HEK293 (cell line): ENCODE measurements at regions not wholly inside any gene's neighbourhood (a gene's known extent, or its start where the extent isn't known, plus 50 kb on each side); places are given as distances from the start of the nearest gene placed in this dataset.

Experiments
- HOXC10 ChIP-seq: sonication (generic); formaldehyde crosslinking; IDR thresholded peaks from 2 replicates; pipeline ENCODE4 v1.8.1; 2023; ENCODE audit warnings: mild to moderate bottlenecking, missing genetic modification reagents
- KLF1 ChIP-seq: fragments of 450-650 bp; formaldehyde crosslinking; IDR thresholded peaks from 2 replicates; pipeline ENCODE4 v1.5.1; 2016; ENCODE audit warnings: missing biosample characterization, missing genetic modification characterization
- KLF10 ChIP-seq: fragments of 450-650 bp; IDR thresholded peaks from 2 replicates; pipeline ENCODE4 v1.5.1; 2018; ENCODE audit warnings: missing biosample characterization, mild to moderate bottlenecking, missing genetic modification characterization
- KLF16 ChIP-seq: fragments of 450-650 bp; formaldehyde crosslinking; IDR thresholded peaks from 2 replicates; pipeline ENCODE4 v1.5.1; 2017; ENCODE audit warnings: missing biosample characterization, missing genetic modification characterization
- MEIS1 ChIP-seq: sonication (generic); formaldehyde crosslinking; IDR thresholded peaks from 2 replicates; pipeline ENCODE4 v1.8.1; 2022; ENCODE audit warnings: missing genetic modification reagents, mild to moderate bottlenecking, borderline replicate concordance
- YY2 ChIP-seq: fragments of 450-650 bp; formaldehyde crosslinking; IDR thresholded peaks from 2 replicates; pipeline ENCODE4 v1.5.1; 2016; ENCODE audit warnings: missing biosample characterization, missing genetic modification characterization
- ZBTB1 ChIP-seq: fragments of 450-650 bp; formaldehyde crosslinking; IDR thresholded peaks from 2 replicates; pipeline ENCODE4 v1.5.1; 2016; ENCODE audit warnings: missing biosample characterization, missing genetic modification characterization
- ZFP37 ChIP-seq: fragments of 450-650 bp; formaldehyde crosslinking; IDR thresholded peaks from 2 replicates; pipeline ENCODE4 v1.5.1; 2016; ENCODE audit warnings: missing biosample characterization, missing genetic modification characterization
- ZNF10 ChIP-seq: fragments of 450-650 bp; formaldehyde crosslinking; IDR thresholded peaks from 2 replicates; pipeline ENCODE4 v1.5.1; 2017; ENCODE audit warnings: missing biosample characterization, missing genetic modification characterization
- ZNF114 ChIP-seq: fragments of 450-650 bp; formaldehyde crosslinking; IDR thresholded peaks from 2 replicates; pipeline ENCODE4 v1.5.0; 2017; ENCODE audit warnings: missing biosample characterization, missing genetic modification characterization
- ZNF132 ChIP-seq: fragments of 450-650 bp; formaldehyde crosslinking; IDR thresholded peaks from 2 replicates; pipeline ENCODE4 v1.5.1; 2017; ENCODE audit warnings: missing biosample characterization, missing genetic modification characterization, borderline replicate concordance
- ZNF133 ChIP-seq: fragments of 450-650 bp; formaldehyde crosslinking; IDR thresholded peaks from 2 replicates; pipeline ENCODE4 v1.5.1; 2016; ENCODE audit warnings: missing biosample characterization, missing genetic modification characterization
- ZNF155 ChIP-seq: fragments of 450-650 bp; formaldehyde crosslinking; IDR thresholded peaks from 2 replicates; pipeline ENCODE4 v1.5.1; 2016; ENCODE audit warnings: missing biosample characterization, missing genetic modification characterization
- ZNF221 ChIP-seq: fragments of 450-650 bp; formaldehyde crosslinking; IDR thresholded peaks from 2 replicates; pipeline ENCODE4 v1.5.1; 2017; ENCODE audit warnings: missing biosample characterization, missing genetic modification characterization, borderline replicate concordance
- ZNF248 ChIP-seq: fragments of 450-650 bp; formaldehyde crosslinking; IDR thresholded peaks from 2 replicates; pipeline ENCODE4 v1.5.1; 2017; ENCODE audit warnings: missing biosample characterization, missing genetic modification characterization
- ZNF302 ChIP-seq: fragments of 450-650 bp; formaldehyde crosslinking; IDR thresholded peaks from 2 replicates; pipeline ENCODE4 v1.5.1; 2016; ENCODE audit warnings: missing biosample characterization, missing genetic modification characterization, low read depth
- ZNF350 ChIP-seq: fragments of 450-650 bp; formaldehyde crosslinking; IDR thresholded peaks from 2 replicates; pipeline ENCODE4 v1.5.0; 2017; ENCODE audit warnings: missing biosample characterization, mild to moderate bottlenecking, missing genetic modification characterization
- ZNF366 ChIP-seq: fragments of 450-650 bp; formaldehyde crosslinking; conservative IDR thresholded peaks from 2 replicates; pipeline ENCODE4 v1.5.1; 2016; ENCODE audit warnings: missing biosample characterization, missing genetic modification characterization
- ZNF391 ChIP-seq: fragments of 450-650 bp; formaldehyde crosslinking; IDR thresholded peaks from 2 replicates; pipeline ENCODE4 v1.5.1; 2016; ENCODE audit warnings: low read depth, missing biosample characterization, missing genetic modification characterization, borderline replicate concordance
- ZNF433 ChIP-seq: fragments of 450-650 bp; formaldehyde crosslinking; IDR thresholded peaks from 2 replicates; pipeline ENCODE4 v1.5.1; 2016; ENCODE audit warnings: missing biosample characterization, missing genetic modification characterization, low read depth
- ZNF473 ChIP-seq: fragments of 450-650 bp; formaldehyde crosslinking; IDR thresholded peaks from 2 replicates; pipeline ENCODE4 v1.5.1; 2017; ENCODE audit warnings: missing biosample characterization, missing genetic modification characterization
- ZNF48 ChIP-seq: fragments of 450-650 bp; formaldehyde crosslinking; IDR thresholded peaks from 2 replicates; pipeline ENCODE4 v1.5.1; 2016; ENCODE audit warnings: missing biosample characterization, missing genetic modification characterization
- ZNF544 ChIP-seq: fragments of 450-650 bp; formaldehyde crosslinking; IDR thresholded peaks from 2 replicates; pipeline ENCODE4 v1.5.0; 2017; ENCODE audit warnings: missing biosample characterization, missing genetic modification characterization
- ZNF555 ChIP-seq: fragments of 450-650 bp; formaldehyde crosslinking; conservative IDR thresholded peaks from 2 replicates; pipeline ENCODE4 v1.5.1; 2017; ENCODE audit warnings: missing biosample characterization, mild to moderate bottlenecking, missing genetic modification characterization, inconsistent platforms
- ZNF560 ChIP-seq: fragments of 450-650 bp; formaldehyde crosslinking; IDR thresholded peaks from 2 replicates; pipeline ENCODE4 v1.5.1; 2017; ENCODE audit warnings: missing biosample characterization, missing genetic modification characterization, borderline replicate concordance
- ZNF626 ChIP-seq: fragments of 450-650 bp; sonication (Bioruptor Pico); formaldehyde crosslinking; IDR thresholded peaks from 2 replicates; pipeline ENCODE4 v1.5.1; 2018; ENCODE audit warnings: missing biosample characterization, missing genetic modification characterization, inconsistent platforms
- ZNF707 ChIP-seq: fragments of 450-650 bp; formaldehyde crosslinking; IDR thresholded peaks from 2 replicates; pipeline ENCODE4 v1.5.1; 2016; ENCODE audit warnings: missing biosample characterization, missing genetic modification characterization
- ZNF785 ChIP-seq: fragments of 450-650 bp; formaldehyde crosslinking; IDR thresholded peaks from 2 replicates; pipeline ENCODE4 v1.5.1; 2016; ENCODE audit warnings: missing biosample characterization, missing genetic modification characterization
- ZXDB ChIP-seq: fragments of 450-650 bp; formaldehyde crosslinking; IDR thresholded peaks from 2 replicates; pipeline ENCODE4 v1.5.1; 2016; ENCODE audit warnings: missing biosample characterization, missing genetic modification characterization
- TF ChIP-seq, protein P1 (sequence below): fragments of 450-650 bp; formaldehyde crosslinking; IDR thresholded peaks from 2 replicates; pipeline ENCODE4 v1.5.1; 2017; ENCODE audit warnings: missing biosample characterization, mild to moderate bottlenecking, missing genetic modification characterization, moderate library complexity
- TF ChIP-seq, protein P2 (sequence below): fragments of 450-650 bp; IDR thresholded peaks from 2 replicates; pipeline ENCODE4 v1.5.1; 2018; ENCODE audit warnings: missing biosample characterization, missing genetic modification characterization
- TF ChIP-seq, protein P3 (sequence below): fragments of 450-650 bp; formaldehyde crosslinking; IDR thresholded peaks from 2 replicates; pipeline ENCODE4 v1.5.1; 2016; ENCODE audit warnings: missing biosample characterization, missing genetic modification characterization
- TF ChIP-seq, protein P4 (sequence below): sonication (generic); formaldehyde crosslinking; IDR thresholded peaks from 2 replicates; pipeline ENCODE4 v1.8.1; 2022; ENCODE audit warnings: mild to moderate bottlenecking, moderate library complexity, missing genetic modification reagents
- TF ChIP-seq, protein P5 (sequence below): fragments of 450-650 bp; formaldehyde crosslinking; IDR thresholded peaks from 2 replicates; pipeline ENCODE4 v1.5.1; 2016; ENCODE audit warnings: missing biosample characterization, missing genetic modification characterization, low read depth

DNA sequence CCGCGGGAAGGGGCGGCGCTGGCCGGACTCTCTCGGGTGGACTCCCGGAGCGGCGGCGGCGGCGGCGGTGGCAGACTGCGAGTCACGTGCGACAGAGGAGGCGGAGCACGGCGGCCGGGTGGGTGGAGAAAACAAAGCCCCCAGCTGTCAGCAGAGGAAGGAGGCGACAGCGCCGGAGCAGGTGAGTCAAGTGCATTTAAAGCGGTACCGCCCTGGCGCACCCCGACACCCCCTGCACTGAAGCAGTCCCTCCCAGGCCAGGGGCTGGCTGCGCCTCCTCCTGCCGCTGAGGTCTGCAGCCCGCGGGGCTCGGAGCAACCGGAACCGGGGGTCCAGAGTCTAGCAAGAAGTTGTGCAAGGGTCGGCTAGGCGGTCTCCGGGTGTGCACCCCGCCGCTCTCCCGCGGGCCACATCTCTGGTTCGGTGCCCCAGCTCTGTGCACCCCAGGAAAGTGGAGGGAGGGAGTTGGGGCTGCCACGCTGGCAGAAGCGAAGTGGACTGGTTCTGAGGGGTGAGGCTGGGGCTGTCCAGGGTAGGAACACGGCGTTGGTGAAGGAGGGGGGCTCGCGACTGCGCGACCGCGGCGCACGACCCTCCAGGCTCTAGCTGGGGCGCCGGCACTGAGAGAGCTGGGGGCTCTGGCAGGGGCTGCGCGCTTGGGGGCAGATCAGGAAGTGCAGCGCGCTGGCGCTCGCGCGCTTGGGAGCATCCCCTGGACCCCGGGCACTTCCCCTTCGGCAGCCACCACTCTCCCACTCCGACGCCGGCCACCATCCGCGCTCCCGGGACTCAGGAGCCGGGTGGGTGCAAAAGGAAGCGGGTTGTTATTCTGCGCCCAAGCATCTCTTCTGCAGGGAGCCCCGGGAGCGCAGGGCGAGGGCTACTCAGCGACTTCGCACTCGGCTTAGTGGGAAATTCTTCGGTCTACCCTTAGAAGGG lies 64.0 kb upstream of the MAPRE2 start (continued):
- TF ChIP-seq ZNF48 (tag by site-specific recombination) (no peak), ZNF302 (tag by site-specific recombination) (no peak), ZNF221 (tag by site-specific recombination) (no peak), ZNF248 (tag by site-specific recombination) (no peak), MEIS1 (CRISPR knock-in tag) (no peak), ZNF366 (tag by site-specific recombination) (no peak), ZNF473 (no peak), ZBTB1 (tag by site-specific recombination) (no peak), ZNF544 (no peak), YY2 (no peak), ZNF555 (tag by site-specific recombination) (no peak), ZNF626 (tag by site-specific recombination) (no peak), ZNF132 (no peak), ZNF155 (tag by site-specific recombination) (no peak), ZFP37 (tag by site-specific recombination) (0 out of 2 replicates have a peak, but pooled peaks have one; percentile 53), ZNF707 (tag by site-specific recombination) (no peak), KLF16 (tag by site-specific recombination) (peak; percentile 41; the same call in 1 of the 2 replicates), ZNF350 (tag by site-specific recombination) (no peak), ZNF785 (tag by site-specific recombination) (no peak), ZNF560 (peak; percentile 81; the same call in 1 of the 2 replicates), ZNF133 (tag by site-specific recombination) (no peak), ZNF114 (no peak), ZNF433 (no peak), KLF1 (peak; percentile 87), KLF10 (tag by site-specific recombination) (no peak), ZXDB (tag by site-specific recombination) (peak; percentile 37; the same call in 1 of the 2 replicates), ZNF391 (tag by site-specific recombination) (no peak), ZNF10 (tag by site-specific recombination) (no peak), HOXC10 (CRISPR knock-in tag) (no peak)
- TF ChIP-seq, protein P1, sequence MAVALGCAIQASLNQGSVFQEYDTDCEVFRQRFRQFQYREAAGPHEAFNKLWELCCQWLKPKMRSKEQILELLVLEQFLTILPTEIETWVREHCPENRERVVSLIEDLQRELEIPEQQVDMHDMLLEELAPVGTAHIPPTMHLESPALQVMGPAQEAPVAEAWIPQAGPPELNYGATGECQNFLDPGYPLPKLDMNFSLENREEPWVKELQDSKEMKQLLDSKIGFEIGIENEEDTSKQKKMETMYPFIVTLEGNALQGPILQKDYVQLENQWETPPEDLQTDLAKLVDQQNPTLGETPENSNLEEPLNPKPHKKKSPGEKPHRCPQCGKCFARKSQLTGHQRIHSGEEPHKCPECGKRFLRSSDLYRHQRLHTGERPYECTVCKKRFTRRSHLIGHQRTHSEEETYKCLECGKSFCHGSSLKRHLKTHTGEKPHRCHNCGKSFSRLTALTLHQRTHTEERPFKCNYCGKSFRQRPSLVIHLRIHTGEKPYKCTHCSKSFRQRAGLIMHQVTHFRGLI (tag by site-specific recombination): no peak
- TF ChIP-seq, protein P2, sequence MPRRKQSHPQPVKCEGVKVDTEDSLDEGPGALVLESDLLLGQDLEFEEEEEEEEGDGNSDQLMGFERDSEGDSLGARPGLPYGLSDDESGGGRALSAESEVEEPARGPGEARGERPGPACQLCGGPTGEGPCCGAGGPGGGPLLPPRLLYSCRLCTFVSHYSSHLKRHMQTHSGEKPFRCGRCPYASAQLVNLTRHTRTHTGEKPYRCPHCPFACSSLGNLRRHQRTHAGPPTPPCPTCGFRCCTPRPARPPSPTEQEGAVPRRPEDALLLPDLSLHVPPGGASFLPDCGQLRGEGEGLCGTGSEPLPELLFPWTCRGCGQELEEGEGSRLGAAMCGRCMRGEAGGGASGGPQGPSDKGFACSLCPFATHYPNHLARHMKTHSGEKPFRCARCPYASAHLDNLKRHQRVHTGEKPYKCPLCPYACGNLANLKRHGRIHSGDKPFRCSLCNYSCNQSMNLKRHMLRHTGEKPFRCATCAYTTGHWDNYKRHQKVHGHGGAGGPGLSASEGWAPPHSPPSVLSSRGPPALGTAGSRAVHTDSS (tag by site-specific recombination): no peak
- TF ChIP-seq, protein P3, sequence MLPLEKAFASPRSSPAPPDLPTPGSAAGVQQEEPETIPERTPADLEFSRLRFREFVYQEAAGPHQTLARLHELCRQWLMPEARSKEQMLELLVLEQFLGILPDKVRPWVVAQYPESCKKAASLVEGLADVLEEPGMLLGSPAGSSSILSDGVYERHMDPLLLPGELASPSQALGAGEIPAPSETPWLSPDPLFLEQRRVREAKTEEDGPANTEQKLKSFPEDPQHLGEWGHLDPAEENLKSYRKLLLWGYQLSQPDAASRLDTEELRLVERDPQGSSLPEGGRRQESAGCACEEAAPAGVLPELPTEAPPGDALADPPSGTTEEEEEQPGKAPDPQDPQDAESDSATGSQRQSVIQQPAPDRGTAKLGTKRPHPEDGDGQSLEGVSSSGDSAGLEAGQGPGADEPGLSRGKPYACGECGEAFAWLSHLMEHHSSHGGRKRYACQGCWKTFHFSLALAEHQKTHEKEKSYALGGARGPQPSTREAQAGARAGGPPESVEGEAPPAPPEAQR (tag by site-specific recombination): no peak
- TF ChIP-seq, protein P4, sequence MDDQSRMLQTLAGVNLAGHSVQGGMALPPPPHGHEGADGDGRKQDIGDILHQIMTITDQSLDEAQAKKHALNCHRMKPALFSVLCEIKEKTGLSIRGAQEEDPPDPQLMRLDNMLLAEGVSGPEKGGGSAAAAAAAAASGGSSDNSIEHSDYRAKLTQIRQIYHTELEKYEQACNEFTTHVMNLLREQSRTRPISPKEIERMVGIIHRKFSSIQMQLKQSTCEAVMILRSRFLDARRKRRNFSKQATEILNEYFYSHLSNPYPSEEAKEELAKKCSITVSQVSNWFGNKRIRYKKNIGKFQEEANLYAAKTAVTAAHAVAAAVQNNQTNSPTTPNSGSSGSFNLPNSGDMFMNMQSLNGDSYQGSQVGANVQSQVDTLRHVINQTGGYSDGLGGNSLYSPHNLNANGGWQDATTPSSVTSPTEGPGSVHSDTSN (CRISPR knock-in tag): no peak
- TF ChIP-seq, protein P5, sequence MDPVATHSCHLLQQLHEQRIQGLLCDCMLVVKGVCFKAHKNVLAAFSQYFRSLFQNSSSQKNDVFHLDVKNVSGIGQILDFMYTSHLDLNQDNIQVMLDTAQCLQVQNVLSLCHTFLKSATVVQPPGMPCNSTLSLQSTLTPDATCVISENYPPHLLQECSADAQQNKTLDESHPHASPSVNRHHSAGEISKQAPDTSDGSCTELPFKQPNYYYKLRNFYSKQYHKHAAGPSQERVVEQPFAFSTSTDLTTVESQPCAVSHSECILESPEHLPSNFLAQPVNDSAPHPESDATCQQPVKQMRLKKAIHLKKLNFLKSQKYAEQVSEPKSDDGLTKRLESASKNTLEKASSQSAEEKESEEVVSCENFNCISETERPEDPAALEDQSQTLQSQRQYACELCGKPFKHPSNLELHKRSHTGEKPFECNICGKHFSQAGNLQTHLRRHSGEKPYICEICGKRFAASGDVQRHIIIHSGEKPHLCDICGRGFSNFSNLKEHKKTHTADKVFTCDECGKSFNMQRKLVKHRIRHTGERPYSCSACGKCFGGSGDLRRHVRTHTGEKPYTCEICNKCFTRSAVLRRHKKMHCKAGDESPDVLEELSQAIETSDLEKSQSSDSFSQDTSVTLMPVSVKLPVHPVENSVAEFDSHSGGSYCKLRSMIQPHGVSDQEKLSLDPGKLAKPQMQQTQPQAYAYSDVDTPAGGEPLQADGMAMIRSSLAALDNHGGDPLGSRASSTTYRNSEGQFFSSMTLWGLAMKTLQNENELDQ (tag by site-specific recombination): no peak
